Activated CD8-positive, alpha-beta memory T cell treated with anti-CD3 and anti-CD28 coated beads, Interleukin-2, amount 50 U/mL, for 48 hours (primary cell): ENCODE measurements at regions not wholly inside any gene's neighbourhood (a gene's known extent, or its start where the extent isn't known, plus 50 kb on each side); places are given as distances from the start of the nearest gene placed in this dataset.
"Not testable (repeated sequence)": the region's sequence is repeated elsewhere in the genome, so short reads cannot be mapped to it uniquely, and the experiment has no call there.

Experiments used
- DNase-seq: peaks from one replicate; pipeline ENCODE4 v3.0.0-alpha.2; 2020

- DNase-seq: no peak
Observed at GRCh38 chr1:79777481-79778219, 771.1 kb upstream of the ADGRL4 start.

- no peak for DNase-seq
Observed at GRCh38 chr1:79775402-79775801, 768.9 kb upstream of the ADGRL4 start.

- DNase-seq: no peak
Observed at GRCh38 chr1:79773385-79773784, 766.9 kb upstream of the ADGRL4 start.

DNA sequence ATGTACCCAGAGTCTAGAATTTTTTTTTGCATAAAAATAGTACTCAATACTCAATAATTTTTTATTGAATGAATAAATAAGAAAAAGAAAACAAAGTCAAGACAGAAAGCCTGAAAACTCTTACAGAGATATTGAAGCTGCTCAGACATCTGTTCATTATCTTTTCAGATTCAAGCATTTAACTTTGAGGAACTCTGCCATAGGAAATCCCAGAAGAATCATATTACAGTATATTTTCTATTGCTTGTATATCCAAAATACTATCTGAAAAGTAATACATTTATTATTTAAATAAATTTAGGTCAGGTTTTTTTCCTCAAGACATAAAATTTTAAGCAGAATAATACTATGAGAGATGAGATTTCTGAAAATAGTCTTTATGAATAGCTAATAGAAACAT is 755.9 kb upstream of the ADGRL4 start:
- no peak for DNase-seq

- no peak for DNase-seq
Observed at GRCh38 chr1:79760531-79760930, 754.0 kb upstream of the ADGRL4 start.

- DNase-seq: no peak
Observed at GRCh38 chr1:79749607-79750006, 743.1 kb upstream of the ADGRL4 start.

GRCh38 chr1:79745929-79746328 is 739.4 kb upstream of the ADGRL4 start:
- DNase-seq: no peak

- DNase-seq: no peak
Observed at GRCh38 chr1:79744746-79745145, 738.2 kb upstream of the ADGRL4 start.

DNA sequence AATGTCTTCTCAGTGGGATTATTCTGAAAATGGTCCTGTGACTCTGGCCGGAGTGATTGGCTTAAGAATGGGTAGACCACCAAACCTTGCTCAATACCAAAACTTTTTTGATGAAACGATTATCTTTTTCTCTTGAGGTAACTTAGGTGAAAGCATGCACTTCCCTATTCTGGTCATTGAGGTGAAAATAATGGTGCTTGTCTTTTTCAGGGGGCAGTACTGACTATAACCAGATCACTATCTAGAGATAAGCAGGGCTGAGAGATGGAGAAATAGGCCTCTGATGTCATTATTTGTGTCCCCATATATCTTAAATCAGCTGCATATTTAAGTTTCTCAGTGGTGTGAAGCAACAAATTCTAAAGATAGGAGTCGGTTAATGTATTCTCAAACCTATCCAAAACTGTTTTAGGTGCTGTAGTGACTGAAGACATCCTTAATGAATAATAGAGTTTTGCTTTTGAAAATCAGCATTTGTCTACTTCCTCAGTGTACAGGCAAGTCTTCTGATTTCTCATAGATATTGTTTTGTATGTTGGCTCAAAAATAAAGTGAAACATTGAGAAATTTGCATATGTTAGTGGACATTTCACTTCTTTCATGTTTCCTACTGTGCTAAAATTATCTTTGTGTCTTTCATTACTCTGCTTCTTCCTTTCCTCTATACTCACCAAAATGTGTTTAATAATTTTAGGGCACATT is 735.3 kb upstream of the ADGRL4 start:
- DNase-seq: no peak

- no peak for DNase-seq
Observed at GRCh38 chr1:79738101-79738500, 731.6 kb upstream of the ADGRL4 start.

- DNase-seq: no peak
Observed at GRCh38 chr1:79737193-79737592, 730.7 kb upstream of the ADGRL4 start.

DNA sequence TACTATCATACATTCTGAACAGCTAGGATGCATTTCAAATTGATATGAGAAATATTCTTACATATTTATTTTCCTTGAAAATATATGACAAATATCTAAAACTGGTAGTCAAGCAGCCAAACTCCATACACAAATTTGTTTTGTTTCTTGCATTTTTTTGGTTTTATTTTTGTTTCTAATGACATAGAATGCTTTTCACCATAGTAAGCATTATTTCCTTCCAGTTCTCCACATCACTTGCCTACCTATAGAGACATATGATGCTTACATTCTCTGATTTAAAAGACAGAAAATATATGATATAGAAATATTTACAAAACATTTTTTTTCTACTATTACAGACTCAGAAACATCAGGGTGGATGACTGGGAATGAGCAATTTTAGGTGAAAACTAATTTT is 726.4 kb upstream of the ADGRL4 start:
- no peak for DNase-seq

DNA sequence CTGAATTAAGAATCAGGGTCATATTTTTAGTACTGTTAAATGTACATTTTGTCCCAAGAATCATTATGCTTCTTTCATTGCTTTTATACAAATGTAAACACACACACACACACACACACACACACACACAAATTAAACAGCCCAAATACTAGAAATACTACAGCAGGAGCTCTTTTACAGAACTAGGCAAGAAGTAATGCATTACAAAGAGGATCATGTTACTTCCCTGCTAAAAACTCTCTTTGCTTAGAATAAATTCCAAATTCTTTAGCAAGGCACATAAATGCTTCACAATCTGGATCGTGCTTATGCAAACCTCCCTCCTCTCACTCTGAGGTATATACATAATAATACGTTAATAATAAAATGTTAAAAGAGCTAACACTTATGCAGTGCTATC is 720.4 kb upstream of the ADGRL4 start:
- DNase-seq: no peak

GRCh38 chr1:79726321-79726720 is 719.8 kb upstream of the ADGRL4 start:
- no peak for DNase-seq

DNA sequence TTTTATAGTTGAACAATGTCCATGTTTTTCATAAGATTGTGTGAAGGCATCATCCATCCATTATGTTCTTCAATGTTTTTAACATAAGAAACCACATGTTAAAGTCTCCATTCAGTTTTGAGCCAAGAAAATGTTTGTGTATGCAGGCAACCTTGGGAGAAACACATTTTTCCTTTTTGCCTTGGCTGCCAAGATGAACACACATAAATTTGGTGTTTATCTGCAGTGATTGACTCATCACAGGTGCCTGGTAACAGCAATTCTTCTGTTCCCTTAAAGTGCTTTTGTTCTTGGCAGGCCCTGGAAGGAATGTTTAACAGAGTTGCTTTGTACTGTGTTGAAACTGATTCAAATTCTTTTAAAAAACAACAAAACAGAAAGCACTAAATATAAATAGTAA is 709.9 kb upstream of the ADGRL4 start:
- no peak for DNase-seq

- DNase-seq: no peak
Observed at GRCh38 chr1:79714664-79715063, 708.1 kb upstream of the ADGRL4 start.

- DNase-seq: no peak
Observed at GRCh38 chr1:79711001-79711431, 704.5 kb upstream of the ADGRL4 start.

DNA sequence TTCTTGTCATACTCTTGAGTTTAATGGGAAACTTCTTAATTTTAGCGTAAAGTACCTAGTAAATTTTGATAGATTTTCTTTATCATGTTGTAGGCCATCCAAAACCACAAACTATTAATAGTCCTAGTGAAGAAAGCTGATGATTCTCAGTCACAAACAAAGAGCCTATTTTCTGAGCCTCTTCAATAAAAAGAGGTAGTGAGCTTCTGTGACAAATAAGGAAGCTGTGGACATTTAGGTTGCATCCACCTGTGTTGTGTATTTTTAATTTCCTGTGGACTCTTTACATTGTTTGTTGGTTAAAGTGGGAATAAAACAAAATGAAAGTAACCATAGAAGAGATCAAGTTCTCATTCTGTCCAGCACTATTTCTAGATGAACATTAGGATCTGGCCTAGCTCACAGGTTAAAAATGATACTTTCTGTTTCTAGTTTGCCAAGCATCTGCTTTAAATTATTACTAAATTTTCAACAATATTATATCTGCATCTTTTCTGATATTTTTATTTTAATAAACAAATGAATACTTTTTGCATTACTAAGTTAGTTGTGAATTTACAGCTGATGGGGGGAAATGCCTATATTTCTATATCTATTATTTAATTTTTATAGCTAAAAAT is 702.2 kb upstream of the ADGRL4 start:
- DNase-seq: no peak

- no peak for DNase-seq
Observed at GRCh38 chr1:79705218-79705617, 698.7 kb upstream of the ADGRL4 start.

- DNase-seq: no peak
Observed at GRCh38 chr1:79704067-79704466, 697.5 kb upstream of the ADGRL4 start.

DNA sequence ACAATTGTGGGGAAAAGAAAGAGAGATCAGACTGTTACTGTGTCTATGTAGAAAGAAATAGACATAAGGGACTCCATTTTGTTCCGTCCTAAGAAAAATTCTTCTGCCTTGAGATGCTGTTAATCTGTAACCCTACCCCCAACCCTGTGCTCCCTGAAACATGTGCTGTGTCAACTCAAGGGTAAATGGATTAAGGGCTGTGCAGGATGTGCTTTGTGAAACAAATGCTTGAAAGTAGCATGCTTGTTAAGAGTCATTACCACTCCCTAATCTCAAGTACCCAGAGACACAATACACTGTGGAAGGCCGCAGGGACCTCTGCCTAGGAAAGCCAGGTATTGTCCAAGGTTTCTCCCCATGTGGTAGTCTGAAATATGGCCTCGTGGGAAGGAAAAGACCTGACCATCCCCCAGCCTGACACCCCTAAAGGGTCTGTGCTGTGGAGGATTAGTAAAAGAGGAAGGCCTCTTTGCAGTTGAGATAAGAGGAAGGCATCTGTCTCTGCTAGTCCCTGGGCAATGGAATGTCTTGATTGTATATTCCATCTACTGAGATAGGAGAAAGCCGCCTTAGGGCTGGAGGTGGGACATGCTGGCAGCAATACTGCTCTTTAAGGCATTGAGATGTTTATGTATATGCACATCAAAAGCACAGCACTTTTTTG is 695.9 kb upstream of the ADGRL4 start:
- DNase-seq: not testable (repeated sequence)

- DNase-seq: no peak
Observed at GRCh38 chr1:79695138-79695537, 688.6 kb upstream of the ADGRL4 start.

- no peak for DNase-seq
Observed at GRCh38 chr1:79694241-79694640, 687.7 kb upstream of the ADGRL4 start.
